CD4-positive, alpha-beta T cell treated with Interferon gamma for 1 hour (primary cell): ENCODE measurements at regions not wholly inside any gene's neighbourhood (a gene's known extent, or its start where the extent isn't known, plus 50 kb on each side); places are given as distances from the start of the nearest gene placed in this dataset.
A peak's percentile ranks its signal among the peaks of the same experiment; 100 is the strongest.

ENCODE experiments used
- DNase-seq: peaks from one replicate; pipeline ENCODE4 v3.0.0-alpha.2; 2020

- DNase-seq = no peak
These were observed 50.1 kb upstream of the JPH3 start for GRCh38 chr16:87552072-87552718.

- no peak for DNase-seq
These were observed 50.8 kb upstream of the JPH3 start for GRCh38 chr16:87551487-87551886.

- DNase-seq = peak; percentile 20
These were observed 51.8 kb upstream of the JPH3 start for GRCh38 chr16:87550495-87550961.

- no peak for DNase-seq
These were observed 52.4 kb upstream of the JPH3 start for GRCh38 chr16:87549627-87550494.

- no peak for DNase-seq
These were observed 54.3 kb upstream of the JPH3 start for GRCh38 chr16:87548046-87548445.

GRCh38 chr16:87543436-87544191 lies 50.8 kb upstream of the ZCCHC14 start:
- no peak for DNase-seq

GRCh38 chr16:87542531-87543102 lies 49.8 kb upstream of the ZCCHC14 start:
- no peak for DNase-seq
